Adrenal gland (tissue), 5 donors: ENCODE measurements at regions not wholly inside any gene's neighbourhood (a gene's known extent, or its start where the extent isn't known, plus 50 kb on each side); places are given as distances from the start of the nearest gene placed in this dataset.

Experiments
- CTCF ChIP-seq, 6 experiments: fragments of 450-650 bp in 4 of 6; fragments of 200-600 bp in 2 of 6; sonication (generic) in 1 of 6; IDR thresholded peaks; 1 replicate in 5 of 6; 2 replicates in 1 of 6; pipeline versions ENCODE4 v1.5.1 to v1.8.0; 2016 to 2021; ENCODE audit warnings: antibody characterized with exemption in 6 of 6, mild to moderate bottlenecking in 2 of 6, moderate library complexity in 1 of 6
- POLR2A ChIP-seq, 2 donors: fragments of 450-650 bp; IDR thresholded peaks; one replicate each; pipeline ENCODE4 v1.6.1; 2017; ENCODE audit warnings: antibody characterized with exemption in 2 of 2, mild to moderate bottlenecking in 2 of 2, moderate library complexity in 1 of 2
- donor health status: DM: no; HTN: no; CAD: no.

GRCh38 chr21:16028142-16028541 is 298.4 kb downstream of the USP25 start:
- TF ChIP-seq CTCF (IDR thresholded peaks at IDR 0.05), result no peak
- TF ChIP-seq POLR2A (IDR thresholded peaks at IDR 0.05), result no peak
